ENCODE measurements at regions not wholly inside any gene's neighbourhood (a gene's known extent, or its start where the extent isn't known, plus 50 kb on each side); places are given as distances from the start of the nearest gene placed in this dataset.

DNA sequence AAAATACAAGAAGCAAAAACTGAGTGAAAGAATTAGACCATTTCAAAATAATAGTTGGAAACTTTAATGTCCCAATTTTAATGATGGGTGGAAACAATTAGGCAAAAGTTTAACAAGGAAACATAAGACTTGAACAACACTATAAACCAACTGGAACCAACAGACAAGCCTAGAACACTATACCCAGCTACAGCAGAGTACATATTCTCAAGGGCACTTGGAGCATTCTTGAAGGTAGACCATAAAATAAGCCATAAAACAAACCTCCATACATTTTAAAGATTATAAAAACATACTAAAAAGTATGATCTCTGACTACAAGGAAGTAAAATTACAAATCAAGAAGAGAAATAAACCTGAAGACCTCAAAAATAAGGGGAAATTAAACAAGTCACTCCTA lies 616.7 kb downstream of the SUCLG1 start:
- TF ChIP-seq, protein P1, sequence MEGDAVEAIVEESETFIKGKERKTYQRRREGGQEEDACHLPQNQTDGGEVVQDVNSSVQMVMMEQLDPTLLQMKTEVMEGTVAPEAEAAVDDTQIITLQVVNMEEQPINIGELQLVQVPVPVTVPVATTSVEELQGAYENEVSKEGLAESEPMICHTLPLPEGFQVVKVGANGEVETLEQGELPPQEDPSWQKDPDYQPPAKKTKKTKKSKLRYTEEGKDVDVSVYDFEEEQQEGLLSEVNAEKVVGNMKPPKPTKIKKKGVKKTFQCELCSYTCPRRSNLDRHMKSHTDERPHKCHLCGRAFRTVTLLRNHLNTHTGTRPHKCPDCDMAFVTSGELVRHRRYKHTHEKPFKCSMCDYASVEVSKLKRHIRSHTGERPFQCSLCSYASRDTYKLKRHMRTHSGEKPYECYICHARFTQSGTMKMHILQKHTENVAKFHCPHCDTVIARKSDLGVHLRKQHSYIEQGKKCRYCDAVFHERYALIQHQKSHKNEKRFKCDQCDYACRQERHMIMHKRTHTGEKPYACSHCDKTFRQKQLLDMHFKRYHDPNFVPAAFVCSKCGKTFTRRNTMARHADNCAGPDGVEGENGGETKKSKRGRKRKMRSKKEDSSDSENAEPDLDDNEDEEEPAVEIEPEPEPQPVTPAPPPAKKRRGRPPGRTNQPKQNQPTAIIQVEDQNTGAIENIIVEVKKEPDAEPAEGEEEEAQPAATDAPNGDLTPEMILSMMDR (IDR thresholded peaks at IDR 0.05) = no peak
- TF ChIP-seq POLR2A (IDR thresholded peaks at IDR 0.05) (no peak), POLR2AphosphoS5 (IDR thresholded peaks at IDR 0.05) (no peak)

All from breast epithelium (tissue), 3 donors.